ENCODE measurements at regions not wholly inside any gene's neighbourhood (a gene's known extent, or its start where the extent isn't known, plus 50 kb on each side); places are given as distances from the start of the nearest gene placed in this dataset.

DNA sequence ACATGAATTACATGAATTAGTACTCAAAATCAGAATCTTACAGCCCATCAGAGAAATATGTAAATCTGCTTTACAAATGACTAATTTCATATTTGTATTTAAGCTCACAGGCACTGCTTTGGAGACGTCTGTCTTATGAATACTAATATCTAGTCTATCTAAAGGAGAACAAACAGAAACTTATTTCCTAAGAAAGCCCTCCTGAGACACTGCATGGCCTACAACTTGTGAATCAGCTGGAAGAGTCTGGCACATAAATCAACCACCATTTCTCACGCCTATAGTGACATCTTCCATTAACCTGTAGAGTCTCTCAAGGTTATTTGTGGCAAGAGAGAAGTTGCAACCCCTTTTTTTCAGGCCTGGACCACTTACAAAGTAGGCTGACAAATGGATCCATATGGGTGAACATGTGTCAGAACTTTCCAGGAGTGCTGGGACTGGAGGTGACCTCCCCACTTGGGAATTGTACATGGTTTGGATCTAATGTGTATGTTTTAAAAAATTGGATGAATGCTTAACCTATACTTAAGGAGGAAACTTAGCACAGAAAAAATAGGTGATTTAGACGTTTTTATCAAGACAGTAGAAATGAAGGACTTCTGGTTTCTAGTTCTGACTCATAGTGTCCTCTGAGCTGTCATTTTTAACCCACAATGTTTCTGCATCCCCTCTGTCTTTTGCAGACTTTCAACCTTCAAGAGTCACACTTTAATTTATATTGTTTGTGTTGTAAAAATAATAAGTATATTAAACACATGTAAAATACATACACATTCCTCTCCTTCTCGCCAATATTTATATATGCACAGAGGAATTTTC is 83.2 kb upstream of the ARHGAP24 start:
- Histone ChIP-seq H3K27me3 (no peaks in the 10 kb centered on the region), H3K4me3 (no peak overlapping the region), H3K4me1 (peaks cover 29% of the 10 kb centered on the region), H3K27ac (peak overlapping the region; percentile 63), H3K9me3 (replicated peaks) (peaks cover 4% of the 10 kb centered on the region; the same call in 1 of the 2 replicates), H3K36me3 (no peaks in the 10 kb centered on the region)
- peak in 1 of 2 experiments; percentile 26 for DNase-seq

DNA sequence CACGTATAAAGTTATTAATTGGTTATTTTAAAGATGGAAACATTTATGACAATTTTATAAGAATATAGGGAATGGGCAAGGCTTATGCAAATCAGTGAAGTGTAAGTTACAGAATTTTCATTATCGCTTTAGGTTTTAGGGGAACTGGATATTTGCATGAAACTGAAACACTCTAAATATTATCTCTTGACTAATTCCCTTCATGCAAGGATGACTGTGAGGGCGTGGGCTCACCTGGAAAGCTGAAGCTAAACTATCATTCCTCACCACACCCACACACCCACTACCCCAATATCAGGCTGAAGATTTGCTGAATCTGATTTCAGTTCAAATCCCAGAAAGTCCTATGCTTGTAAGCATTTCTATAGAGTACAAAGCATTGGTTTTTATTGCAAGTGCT is 81.7 kb upstream of the ARHGAP24 start:
- no peak overlapping the region for H3K27ac ChIP-seq
- no peak for DNase-seq
- peaks cover 29% of the 10 kb centered on the region for H3K4me1 ChIP-seq
- no peak overlapping the region for H3K4me3 ChIP-seq
- H3K9me3 ChIP-seq (replicated peaks), result peaks cover 3% of the 10 kb centered on the region; the same call in 1 of the 2 replicates
- no peaks in the 10 kb centered on the region for H3K36me3 ChIP-seq
- no peaks in the 10 kb centered on the region for H3K27me3 ChIP-seq

DNA sequence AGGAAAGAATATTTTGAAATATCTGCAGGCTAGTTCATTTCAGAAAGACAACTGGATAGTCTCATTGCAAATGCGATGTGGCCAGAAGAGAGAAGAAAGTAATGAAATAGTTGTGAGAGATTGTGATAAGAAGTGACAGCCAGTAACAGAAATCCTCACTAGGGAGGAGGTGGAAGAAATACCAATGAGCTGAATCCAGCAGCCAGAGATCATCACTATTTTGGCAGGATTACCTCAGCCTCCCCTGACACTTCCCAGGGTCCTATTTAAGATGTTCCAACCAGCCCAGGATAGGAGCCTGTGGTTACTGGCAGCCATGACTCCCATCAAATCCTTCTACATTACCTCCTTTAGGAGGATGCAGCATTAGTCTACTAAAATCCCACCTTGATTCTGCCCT is 76.7 kb upstream of the ARHGAP24 start:
- Histone ChIP-seq H3K27ac (no peak overlapping the region), H3K27me3 (no peaks in the 10 kb centered on the region), H3K9me3 (replicated peaks) (peaks cover 3% of the 10 kb centered on the region; the same call in 1 of the 2 replicates), H3K4me1 (peaks cover 9% of the 10 kb centered on the region; the same call in 1 of the 2 replicates), H3K4me3 (no peak overlapping the region), H3K36me3 (no peaks in the 10 kb centered on the region)
- DNase-seq, result peak; percentile 30 to 40

DNA sequence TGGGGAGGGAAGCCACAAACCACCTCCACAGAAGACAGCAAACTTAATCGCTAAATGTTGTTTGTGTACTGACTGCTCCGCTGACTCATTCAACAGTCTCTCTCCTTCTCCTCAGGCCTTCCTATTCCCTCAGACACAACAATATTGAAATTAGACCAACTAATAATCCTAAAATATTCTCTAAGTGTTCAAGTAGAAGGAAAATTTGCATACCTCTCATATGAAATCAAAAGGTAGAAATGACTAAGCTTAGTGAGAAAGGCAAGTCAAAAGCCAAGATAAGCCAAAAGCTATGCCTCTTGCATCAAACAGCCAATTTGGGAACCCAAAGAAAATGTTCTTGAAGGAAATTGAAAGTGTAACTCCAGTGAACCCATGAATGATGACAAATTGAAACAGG is 75.7 kb upstream of the ARHGAP24 start:
- H3K4me3 ChIP-seq, result no peak overlapping the region
- peaks cover 9% of the 10 kb centered on the region for H3K4me1 ChIP-seq
- no peak overlapping the region for H3K27ac ChIP-seq
- H3K9me3 ChIP-seq (replicated peaks), result peaks cover 3% of the 10 kb centered on the region; the same call in 1 of the 2 replicates
- no peaks in the 10 kb centered on the region for H3K27me3 ChIP-seq
- no peaks in the 10 kb centered on the region for H3K36me3 ChIP-seq
- DNase-seq, result no peak

DNA sequence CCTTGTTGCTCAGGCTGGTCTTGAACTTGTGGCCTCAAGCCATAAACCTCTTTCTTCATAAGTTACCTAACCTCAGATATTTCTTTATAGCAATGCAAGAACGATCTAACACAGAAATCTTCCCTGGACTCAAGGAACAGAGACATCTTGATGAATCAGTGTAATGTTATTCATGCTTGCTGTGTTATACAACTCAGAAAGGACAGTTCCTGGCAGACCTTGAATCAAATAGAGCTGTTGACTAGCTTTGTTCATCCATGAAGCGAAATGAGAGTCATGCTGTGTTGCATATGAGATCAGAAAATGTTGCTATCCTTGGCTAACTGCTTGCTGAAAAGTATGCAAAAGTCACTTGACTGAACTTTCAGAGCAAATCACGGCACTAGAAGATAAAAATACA is 72.6 kb upstream of the ARHGAP24 start:
- Histone ChIP-seq H3K4me3 (no peak overlapping the region), H3K9me3 (replicated peaks) (no peaks in the 10 kb centered on the region), H3K27ac (no peak overlapping the region), H3K4me1 (peaks cover 32% of the 10 kb centered on the region), H3K27me3 (no peaks in the 10 kb centered on the region), H3K36me3 (no peaks in the 10 kb centered on the region)
- DNase-seq, result no peak

DNA sequence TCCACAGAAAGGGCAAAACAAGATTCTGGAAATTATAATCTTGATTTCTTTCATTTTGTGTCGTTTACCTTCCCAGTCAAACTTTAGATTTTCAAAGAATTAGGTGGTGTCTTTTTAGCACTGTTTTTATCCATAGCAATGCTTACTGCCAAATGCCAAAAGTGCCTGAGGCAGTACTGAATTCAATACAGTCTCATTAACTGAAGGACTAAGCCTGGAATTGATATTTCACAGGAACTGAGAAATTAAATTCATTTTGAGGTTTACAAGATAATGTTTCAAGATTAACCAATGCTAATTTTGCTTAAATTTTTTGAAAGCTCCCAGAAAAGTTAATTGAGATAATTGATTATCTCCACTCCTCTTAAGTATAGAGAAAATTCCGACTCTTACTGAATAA is 68.8 kb upstream of the ARHGAP24 start:
- H3K4me1 ChIP-seq, result peaks cover 42% of the 10 kb centered on the region
- no peak overlapping the region for H3K4me3 ChIP-seq
- H3K27ac ChIP-seq, result peak overlapping the region; percentile 98
- no peaks in the 10 kb centered on the region for H3K36me3 ChIP-seq
- no peaks in the 10 kb centered on the region for H3K27me3 ChIP-seq
- no peaks in the 10 kb centered on the region for H3K9me3 ChIP-seq (replicated peaks)
- peak; percentile 38 to 75 for DNase-seq

DNA sequence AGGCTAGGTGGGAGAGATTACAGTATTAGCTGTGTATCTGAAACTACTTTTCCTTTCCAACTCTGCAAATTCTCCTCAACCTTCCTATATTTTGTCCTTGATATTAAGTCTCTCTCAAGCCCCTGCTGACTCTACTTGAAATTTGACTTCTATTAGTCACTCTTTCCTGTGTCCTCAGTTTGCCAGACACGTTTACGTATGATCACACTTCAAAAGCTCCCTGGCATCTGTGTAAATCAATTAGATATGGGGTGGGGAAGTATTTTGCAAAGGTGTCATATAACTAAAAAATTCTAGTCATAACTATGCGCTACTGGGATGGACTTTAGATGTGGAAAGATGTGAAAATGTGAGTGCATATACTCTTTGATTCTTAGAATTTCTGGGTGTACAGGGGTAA is 67.4 kb upstream of the ARHGAP24 start:
- H3K4me1 ChIP-seq, result peaks cover 42% of the 10 kb centered on the region
- peak; percentile 80 to 96 for DNase-seq
- no peaks in the 10 kb centered on the region for H3K36me3 ChIP-seq
- H3K4me3 ChIP-seq, result peak overlapping the region; percentile 37
- no peaks in the 10 kb centered on the region for H3K9me3 ChIP-seq (replicated peaks)
- no peaks in the 10 kb centered on the region for H3K27me3 ChIP-seq
- peak overlapping the region; percentile 98 for H3K27ac ChIP-seq

DNA sequence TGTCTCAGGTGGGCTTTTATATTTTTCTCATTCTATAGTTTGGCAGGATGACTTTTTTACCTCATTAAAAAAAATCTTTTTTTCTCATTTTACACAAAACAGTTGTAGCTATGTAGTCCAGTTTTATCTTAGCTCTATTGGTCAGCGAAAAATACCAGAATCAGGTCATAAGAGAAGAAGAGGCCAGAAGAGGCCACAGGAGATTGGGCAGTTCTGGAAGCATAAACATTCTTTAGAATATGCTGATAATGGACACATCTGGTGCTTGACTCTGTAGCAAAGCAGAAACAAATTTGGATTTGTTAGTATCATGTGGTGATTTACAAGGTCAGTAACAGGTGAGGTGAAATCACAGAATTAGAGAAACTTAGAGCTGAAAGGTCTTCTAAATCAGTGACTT is 66.6 kb upstream of the ARHGAP24 start:
- peak in 1 of 2 experiments; percentile 67 for DNase-seq
- Histone ChIP-seq H3K4me3 (peak overlapping the region; percentile 37), H3K27ac (peak overlapping the region; percentile 98), H3K9me3 (replicated peaks) (no peaks in the 10 kb centered on the region), H3K36me3 (no peaks in the 10 kb centered on the region), H3K4me1 (peaks cover 42% of the 10 kb centered on the region), H3K27me3 (no peaks in the 10 kb centered on the region)

DNA sequence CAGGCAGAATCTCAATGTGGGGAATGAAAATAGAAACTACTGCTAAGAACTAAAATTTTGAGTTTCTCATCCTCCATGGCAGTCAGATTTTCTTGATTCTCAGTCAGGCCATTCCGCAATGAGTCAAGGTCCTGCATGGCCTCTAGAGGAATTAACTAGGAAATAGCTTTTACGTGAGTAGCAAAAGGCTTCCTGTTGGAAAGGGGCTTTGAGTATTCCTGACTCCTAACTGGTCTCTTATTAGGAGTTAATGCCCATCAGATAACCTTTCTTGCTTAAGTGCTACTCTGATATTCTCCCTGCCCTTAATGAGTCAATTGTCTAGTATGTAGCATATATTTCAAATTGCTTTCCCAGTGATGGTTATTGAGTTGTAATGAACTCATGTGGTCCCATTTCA is 65.7 kb upstream of the ARHGAP24 start:
- H3K4me3 ChIP-seq, result no peak overlapping the region
- H3K36me3 ChIP-seq, result no peaks in the 10 kb centered on the region
- H3K4me1 ChIP-seq, result peaks cover 42% of the 10 kb centered on the region
- no peaks in the 10 kb centered on the region for H3K27me3 ChIP-seq
- DNase-seq, result peak in 1 of 2 experiments; percentile 34
- peak overlapping the region; percentile 98 for H3K27ac ChIP-seq
- no peaks in the 10 kb centered on the region for H3K9me3 ChIP-seq (replicated peaks)

DNA sequence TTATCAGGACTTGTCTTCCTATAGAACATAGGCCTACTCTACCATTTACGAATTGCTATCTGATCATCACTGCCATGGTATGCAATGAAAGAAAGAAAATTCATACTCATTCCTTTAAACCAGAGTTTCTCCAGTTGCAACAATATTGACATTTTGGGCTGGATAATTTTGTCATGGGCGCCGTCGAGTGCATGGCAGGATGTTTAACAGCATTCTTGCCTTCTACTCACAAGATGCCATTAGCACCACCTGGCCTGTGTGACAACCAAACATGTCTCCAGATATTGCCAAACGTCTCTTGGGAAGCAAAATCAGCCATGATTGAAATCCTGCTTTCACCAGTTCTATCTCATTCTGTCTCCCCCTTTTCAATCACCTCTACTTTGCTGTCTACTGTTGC is 63.6 kb upstream of the ARHGAP24 start:
- H3K9me3 ChIP-seq (replicated peaks), result no peaks in the 10 kb centered on the region; the same call in 1 of the 2 replicates
- no peak for DNase-seq
- no peak overlapping the region for H3K27ac ChIP-seq
- H3K4me3 ChIP-seq, result no peak overlapping the region
- H3K4me1 ChIP-seq, result peaks cover 29% of the 10 kb centered on the region
- H3K27me3 ChIP-seq, result no peaks in the 10 kb centered on the region
- no peaks in the 10 kb centered on the region for H3K36me3 ChIP-seq

DNA sequence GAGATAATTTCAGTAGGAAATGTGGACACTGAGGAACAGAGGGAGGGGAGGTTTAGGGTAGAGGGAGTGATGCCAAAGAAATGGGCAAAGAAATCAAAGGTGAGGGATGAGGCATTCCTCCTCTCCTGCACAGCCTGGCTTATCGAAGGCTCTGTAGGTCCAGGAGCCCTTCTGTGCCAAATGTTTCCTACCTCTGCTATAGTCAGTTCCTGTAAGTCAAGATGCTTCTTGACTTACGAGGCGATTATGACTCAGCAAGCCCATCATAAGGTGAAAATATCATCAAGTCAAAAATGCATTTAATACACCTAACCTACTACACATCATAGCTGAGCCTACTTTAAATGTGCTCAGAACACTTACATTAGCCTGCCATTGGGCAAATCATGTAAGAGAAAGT is 60.0 kb upstream of the ARHGAP24 start:
- H3K4me3 ChIP-seq, result no peak overlapping the region
- no peaks in the 10 kb centered on the region for H3K4me1 ChIP-seq
- no peak overlapping the region for H3K27ac ChIP-seq
- no peaks in the 10 kb centered on the region for H3K36me3 ChIP-seq
- no peak for DNase-seq
- H3K27me3 ChIP-seq, result no peaks in the 10 kb centered on the region
- no peaks in the 10 kb centered on the region; the same call in 1 of the 2 replicates for H3K9me3 ChIP-seq (replicated peaks)

DNA sequence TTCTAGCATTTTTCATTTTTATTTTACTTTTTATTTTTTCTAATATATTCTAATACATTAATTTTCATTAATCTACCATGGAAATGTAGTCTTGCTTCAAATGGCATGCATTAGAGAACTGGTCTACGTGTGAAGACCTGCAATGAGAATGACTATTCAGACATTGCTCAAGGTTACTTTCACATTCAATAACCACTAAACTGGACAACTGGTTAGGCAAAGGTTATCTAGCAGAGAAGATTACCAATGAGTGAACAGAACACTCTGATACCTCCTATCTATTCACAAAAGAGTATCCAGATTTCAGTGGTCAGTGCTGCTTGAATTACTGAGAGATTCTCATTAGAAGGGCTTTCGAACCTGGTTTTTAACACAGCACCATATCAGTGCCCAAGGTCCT is 58.9 kb upstream of the ARHGAP24 start:
- Histone ChIP-seq H3K27me3 (no peaks in the 10 kb centered on the region), H3K4me3 (no peak overlapping the region), H3K9me3 (replicated peaks) (no peaks in the 10 kb centered on the region; the same call in 1 of the 2 replicates), H3K27ac (no peak overlapping the region), H3K4me1 (0 out of 2 replicates have a peak, but pooled peaks cover 4% of the 10 kb centered on the region), H3K36me3 (no peaks in the 10 kb centered on the region)
- no peak for DNase-seq

DNA sequence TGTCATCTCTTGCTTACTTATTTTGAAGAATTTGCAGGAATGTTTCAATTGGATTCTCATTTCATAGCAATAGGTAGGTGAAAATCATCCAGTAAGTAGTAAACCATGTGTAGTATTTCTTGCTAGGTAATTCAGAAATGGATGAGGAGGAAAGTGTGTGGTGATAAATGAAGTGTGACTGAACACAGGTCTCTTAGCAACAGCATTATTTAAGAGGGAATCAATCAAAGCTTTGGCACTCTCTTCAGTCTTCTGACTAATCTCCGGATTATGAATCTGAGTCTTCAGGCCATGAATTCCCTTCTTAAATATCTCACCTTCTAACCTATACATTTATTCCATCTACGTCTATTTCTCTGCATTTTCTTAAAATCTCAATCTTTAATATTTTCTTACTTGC is 55.8 kb upstream of the ARHGAP24 start:
- peaks cover 13% of the 10 kb centered on the region for H3K4me1 ChIP-seq
- H3K27ac ChIP-seq, result no peak overlapping the region
- H3K9me3 ChIP-seq (replicated peaks), result peaks cover under 1% of the 10 kb centered on the region; the same call in 1 of the 2 replicates
- no peak for DNase-seq
- no peak overlapping the region for H3K4me3 ChIP-seq
- H3K27me3 ChIP-seq, result no peaks in the 10 kb centered on the region
- no peaks in the 10 kb centered on the region for H3K36me3 ChIP-seq

DNA sequence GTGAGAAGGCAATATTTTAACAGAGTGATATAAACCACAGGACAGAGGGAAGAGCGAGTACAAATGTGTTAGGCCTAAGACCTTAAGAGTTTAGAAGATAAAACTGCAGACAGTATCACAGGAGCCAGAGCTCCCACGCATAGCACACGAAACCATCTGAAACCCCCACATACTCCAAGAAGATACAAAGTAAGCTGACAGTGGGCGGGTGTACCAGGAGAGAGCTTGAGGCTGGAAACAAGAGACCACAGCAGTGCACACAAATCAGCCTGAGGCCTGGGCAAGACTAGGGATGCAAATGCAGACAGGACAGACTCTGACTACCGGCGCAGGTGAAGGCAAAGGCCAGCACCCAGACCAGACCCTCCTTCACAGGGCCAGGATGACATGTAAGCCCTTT is 54.1 kb upstream of the ARHGAP24 start:
- DNase-seq, result peak in 1 of 2 experiments; percentile 36

DNA sequence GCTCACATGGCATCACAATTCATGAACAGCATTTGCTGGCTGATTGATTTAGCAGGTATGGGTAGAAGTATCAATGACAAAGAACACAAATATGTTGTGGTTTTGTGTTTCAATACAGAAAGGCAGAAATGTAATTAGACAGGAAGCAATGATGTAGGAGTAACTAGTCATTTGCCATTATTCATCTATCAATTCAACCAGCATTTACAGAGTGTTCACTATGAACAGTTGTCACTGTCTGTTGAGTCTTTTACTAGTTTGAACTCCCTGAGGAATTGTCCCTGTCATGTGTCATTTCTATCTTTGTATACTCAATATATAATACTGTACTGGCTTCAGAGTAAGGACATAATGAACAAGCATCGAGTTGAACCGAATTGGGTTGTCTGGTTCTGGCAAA is 51.5 kb upstream of the ARHGAP24 start:
- no peaks in the 10 kb centered on the region for H3K36me3 ChIP-seq
- no peak overlapping the region for H3K4me3 ChIP-seq
- H3K27ac ChIP-seq, result no peak overlapping the region
- 0 out of 2 replicates have a peak, but pooled peaks cover 3% of the 10 kb centered on the region for H3K9me3 ChIP-seq (replicated peaks)
- peaks cover 13% of the 10 kb centered on the region for H3K4me1 ChIP-seq
- no peaks in the 10 kb centered on the region for H3K27me3 ChIP-seq
- peak in 1 of 2 experiments; percentile 53 for DNase-seq

More for the DNA sequence above, 54.1 kb upstream of the ARHGAP24 start:
- no peak overlapping the region for H3K4me3 ChIP-seq
- H3K36me3 ChIP-seq, result no peaks in the 10 kb centered on the region
- H3K27ac ChIP-seq, result no peak overlapping the region
- no peaks in the 10 kb centered on the region for H3K27me3 ChIP-seq
- H3K9me3 ChIP-seq (replicated peaks), result peaks cover 3% of the 10 kb centered on the region; the same call in 1 of the 2 replicates
- H3K4me1 ChIP-seq, result peaks cover 13% of the 10 kb centered on the region
